Mesodermal cell (in vitro differentiated cells): ENCODE measurements at regions not wholly inside any gene's neighbourhood (a gene's known extent, or its start where the extent isn't known, plus 50 kb on each side); places are given as distances from the start of the nearest gene placed in this dataset.

Source experiments
- H3K27ac ChIP-seq: 2 replicates; pipeline ENCODE4 v1.7.0; 2013; ENCODE audit warnings: mild to moderate bottlenecking, low read depth, low read length, moderate library complexity; ENCODE audit not compliant: severe bottlenecking
- H3K36me3 ChIP-seq: 2 replicates; pipeline ENCODE4 v1.7.1; 2013; ENCODE audit warnings: mild to moderate bottlenecking, low read length, moderate library complexity; ENCODE audit not compliant: control insufficient read depth, insufficient read depth
- H3K4me1 ChIP-seq: one replicate; pipeline ENCODE4 v1.7.1; 2013; ENCODE audit warnings: mild to moderate bottlenecking, low read length; ENCODE audit not compliant: insufficient read depth, control insufficient read depth, poor library complexity, severe bottlenecking
- H3K4me3 ChIP-seq: 2 replicates; pipeline ENCODE4 v1.7.0; 2013; ENCODE audit warnings: low read length, control low read depth, mild to moderate bottlenecking; ENCODE audit not compliant: insufficient read depth, poor library complexity, severe bottlenecking; ENCODE audit errors: extremely low read depth
- H3K9me3 ChIP-seq: 2 replicates; pipeline ENCODE4 v1.7.1; 2013; ENCODE audit warnings: mild to moderate bottlenecking, low read length, moderate library complexity; ENCODE audit not compliant: control insufficient read depth
- WGBS, 2 experiments: methylation state at CpG; one replicate each; pipeline ENCODE4 v1.1.5; 2013; ENCODE audit warnings: missing lambda C conversion rate in 2 of 2; ENCODE audit not compliant: insufficient coverage in 2 of 2; 5-methylcytosine and 5-hydroxymethylcytosine counted together

- Histone ChIP-seq H3K27ac (no peak overlapping the region), H3K4me1 (no peaks in the 10 kb centered on the region), H3K36me3 (no peaks in the 10 kb centered on the region), H3K9me3 (no peaks in the 10 kb centered on the region), H3K4me3 (no peak overlapping the region)
- 60 to 74% methylated on average over 1 to 3 of the region's 4 CpGs for WGBS, 2 experiments
These were observed 91.3 kb upstream of the ARHGEF26 start for GRCh38 chr3:154029926-154030325.

- H3K9me3 ChIP-seq, result no peaks in the 10 kb centered on the region
- WGBS, 2 experiments, result no CpG with 5 or more reads among the region's 2 CpGs
These were observed 86.3 kb upstream of the ARHGEF26 start for GRCh38 chr3:154034797-154035330.

GRCh38 chr3:154040283-154040682, 80.9 kb upstream of the ARHGEF26 start:
- no peak overlapping the region for H3K27ac ChIP-seq
- H3K9me3 ChIP-seq, result no peaks in the 10 kb centered on the region
- H3K36me3 ChIP-seq, result no peaks in the 10 kb centered on the region
- no peak overlapping the region for H3K4me3 ChIP-seq
- no peaks in the 10 kb centered on the region for H3K4me1 ChIP-seq

More at GRCh38 chr3:154034797-154035330, 86.3 kb upstream of the ARHGEF26 start:
- H3K27ac ChIP-seq, result no peak overlapping the region
- no peaks in the 10 kb centered on the region for H3K36me3 ChIP-seq
- H3K4me3 ChIP-seq, result no peak overlapping the region
- no peaks in the 10 kb centered on the region for H3K4me1 ChIP-seq

- no peaks in the 10 kb centered on the region for H3K36me3 ChIP-seq
- 86 to 100% methylated on average over 1 of the region's 2 CpGs for WGBS, 2 experiments
- no peaks in the 10 kb centered on the region for H3K4me1 ChIP-seq
- H3K27ac ChIP-seq, result no peak overlapping the region
- H3K9me3 ChIP-seq, result no peaks in the 10 kb centered on the region
- H3K4me3 ChIP-seq, result no peak overlapping the region
These were observed 76.5 kb upstream of the ARHGEF26 start for GRCh38 chr3:154044671-154045070.

GRCh38 chr3:154050216-154050615, 71.0 kb upstream of the ARHGEF26 start:
- Histone ChIP-seq H3K4me1 (no peaks in the 10 kb centered on the region), H3K27ac (no peak overlapping the region), H3K36me3 (no peaks in the 10 kb centered on the region), H3K9me3 (no peaks in the 10 kb centered on the region), H3K4me3 (no peak overlapping the region)

- Histone ChIP-seq H3K27ac (no peak overlapping the region), H3K4me1 (no peaks in the 10 kb centered on the region), H3K36me3 (no peaks in the 10 kb centered on the region), H3K9me3 (no peaks in the 10 kb centered on the region), H3K4me3 (no peak overlapping the region)
These were observed 70.4 kb upstream of the ARHGEF26 start for GRCh38 chr3:154050766-154051165.

- H3K4me1 ChIP-seq, result peaks cover 15% of the 10 kb centered on the region
- no peak overlapping the region for H3K4me3 ChIP-seq
- 73 to 82% methylated on average over 3 to 4 of the region's 6 CpGs for WGBS, 2 experiments
- peak overlapping the region; percentile 78 for H3K27ac ChIP-seq
- H3K9me3 ChIP-seq, result no peaks in the 10 kb centered on the region
- no peaks in the 10 kb centered on the region for H3K36me3 ChIP-seq
These were observed 61.4 kb upstream of the ARHGEF26 start for GRCh38 chr3:154059833-154060232.

GRCh38 chr3:154060238-154061000, 60.8 kb upstream of the ARHGEF26 start:
- Histone ChIP-seq H3K27ac (peak overlapping the region; percentile 78), H3K36me3 (no peaks in the 10 kb centered on the region), H3K9me3 (no peaks in the 10 kb centered on the region), H3K4me3 (no peak overlapping the region), H3K4me1 (peaks cover 15% of the 10 kb centered on the region)
- WGBS, 2 experiments, result 52% methylated on average over 2 of the region's 4 CpGs; no CpG with 5 or more reads in 1 of the 2 experiments

GRCh38 chr3:154061001-154061370, 60.2 kb upstream of the ARHGEF26 start:
- Histone ChIP-seq H3K36me3 (no peaks in the 10 kb centered on the region), H3K4me1 (peaks cover 15% of the 10 kb centered on the region), H3K9me3 (no peaks in the 10 kb centered on the region), H3K27ac (peak overlapping the region; percentile 78), H3K4me3 (no peak overlapping the region)
- no CpG with 5 or more reads among the region's 3 CpGs for WGBS, 2 experiments

- no peak overlapping the region for H3K4me3 ChIP-seq
- peaks cover 15% of the 10 kb centered on the region for H3K4me1 ChIP-seq
- no peaks in the 10 kb centered on the region for H3K9me3 ChIP-seq
- H3K27ac ChIP-seq, result no peak overlapping the region
- 80 to 86% methylated on average over 6 to 7 of the region's 7 CpGs for WGBS, 2 experiments
- H3K36me3 ChIP-seq, result no peaks in the 10 kb centered on the region
These were observed 58.7 kb upstream of the ARHGEF26 start for GRCh38 chr3:154062513-154062912.

GRCh38 chr3:154071146-154071545, 50.0 kb upstream of the ARHGEF26 start:
- H3K36me3 ChIP-seq, result no peaks in the 10 kb centered on the region
- H3K4me1 ChIP-seq, result no peaks in the 10 kb centered on the region
- no peak overlapping the region for H3K4me3 ChIP-seq
- peaks cover 4% of the 10 kb centered on the region for H3K9me3 ChIP-seq
- H3K27ac ChIP-seq, result no peak overlapping the region
- no CpG with 5 or more reads among the region's 2 CpGs for WGBS, 2 experiments
